SHP77 (cell line): ENCODE measurements at regions not wholly inside any gene's neighbourhood (a gene's known extent, or its start where the extent isn't known, plus 50 kb on each side); places are given as distances from the start of the nearest gene placed in this dataset.
"Not testable (repeated sequence)": the region's sequence is repeated elsewhere in the genome, so short reads cannot be mapped to it uniquely, and the experiment has no call there.

Source experiments
- DNase-seq, 2 experiments: peaks; one replicate each; lab custom pipeline; 2025; lab: John Stamatoyannopoulos, UW

- DNase-seq: not testable (repeated sequence)
Measured at GRCh38 chr16:88265286-88265938, 117.3 kb upstream of the ZNF469 start.

DNA sequence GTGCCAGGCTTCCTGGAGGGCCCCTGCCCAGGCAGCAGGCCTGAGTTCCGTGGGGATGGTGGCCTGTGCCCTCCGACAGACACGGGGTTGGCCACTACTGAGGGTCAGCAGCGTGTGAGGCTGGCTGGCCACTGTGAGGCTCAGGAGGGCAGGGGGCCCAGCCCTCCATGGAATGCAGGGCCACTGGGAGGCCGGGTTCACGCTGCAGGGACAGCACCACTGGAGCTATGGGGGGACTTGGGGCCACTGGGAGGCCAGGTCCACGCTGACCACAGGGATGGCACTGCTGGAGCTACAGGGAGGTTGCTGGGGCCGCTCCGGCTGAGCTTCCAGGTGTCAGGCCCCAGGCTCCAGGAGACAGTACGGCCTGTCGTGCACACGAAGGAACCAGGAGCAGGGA is 116.7 kb upstream of the ZNF469 start:
- DNase-seq: not testable (repeated sequence)

GRCh38 chr16:88266935-88267551 is 115.7 kb upstream of the ZNF469 start:
- DNase-seq: not testable (repeated sequence)

DNA sequence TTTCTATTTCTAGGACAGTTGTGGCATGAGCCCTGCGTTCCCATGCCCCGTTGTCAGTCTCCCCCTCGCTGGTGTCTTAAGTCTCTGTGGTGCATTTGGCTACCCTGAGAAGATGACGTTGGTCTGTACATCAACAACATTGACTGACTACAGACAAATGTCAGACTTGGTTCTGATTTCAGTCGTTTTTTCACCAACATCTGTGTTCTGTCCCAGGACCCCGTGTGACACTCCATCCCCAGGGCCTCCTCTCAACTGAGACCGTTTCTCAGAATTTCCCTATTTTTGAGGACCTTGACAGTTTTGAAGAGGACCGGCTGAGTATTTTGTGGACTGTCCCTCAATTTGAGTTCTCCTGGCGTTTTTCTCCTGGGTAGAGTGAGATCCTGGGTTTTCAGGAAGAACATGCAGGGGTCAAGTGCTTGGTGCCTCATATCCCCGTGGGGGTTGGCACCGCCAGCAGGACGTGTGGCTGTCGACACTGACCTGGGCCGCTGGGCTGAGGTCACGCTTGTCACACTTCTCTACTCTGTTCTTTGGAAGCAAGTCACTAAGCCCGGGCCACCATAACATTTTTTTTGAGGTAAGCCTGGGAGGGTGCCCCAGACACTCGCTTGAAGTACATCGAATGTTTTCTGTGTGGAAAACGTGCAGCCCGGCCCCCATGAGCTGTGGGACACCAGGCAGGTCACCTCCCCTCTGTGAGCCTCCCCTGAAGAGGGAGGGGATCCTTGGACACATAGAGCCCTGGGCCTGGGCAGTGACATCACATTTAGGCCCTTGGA is 114.4 kb upstream of the ZNF469 start:
- not testable (repeated sequence) for DNase-seq

DNA sequence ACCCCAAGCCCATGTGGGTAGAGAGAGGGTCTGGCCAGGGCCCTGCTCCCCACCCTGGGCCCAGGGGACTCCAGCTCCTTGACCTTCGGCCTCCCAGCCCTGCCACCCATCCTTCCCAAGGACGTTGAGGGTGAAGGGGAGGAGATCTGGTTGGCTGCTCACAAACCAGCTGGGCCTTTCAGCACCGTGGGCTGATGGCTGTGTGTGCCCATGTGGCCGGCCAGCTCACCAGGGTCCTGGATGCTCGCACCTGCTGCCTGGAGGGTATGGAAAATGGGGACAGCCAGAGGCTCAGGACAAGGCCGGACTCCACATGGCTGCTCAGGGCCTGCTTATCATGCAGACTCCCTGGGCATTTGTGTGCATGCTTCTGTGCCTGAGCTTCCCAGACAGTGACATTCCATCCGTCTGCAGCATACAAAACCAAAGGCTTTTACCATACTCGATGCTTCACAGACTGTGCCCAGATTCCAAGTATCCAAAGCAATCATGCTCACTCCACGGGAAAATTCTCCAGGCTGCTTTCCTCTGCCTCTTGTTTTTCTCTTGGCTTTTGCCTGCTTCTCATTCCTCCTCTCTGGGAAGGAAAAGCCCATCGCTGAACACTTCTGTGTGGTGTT is 112.5 kb upstream of the ZNF469 start:
- not testable (repeated sequence) for DNase-seq

GRCh38 chr16:88271296-88271695 is 111.5 kb upstream of the ZNF469 start:
- not testable (repeated sequence) for DNase-seq

DNA sequence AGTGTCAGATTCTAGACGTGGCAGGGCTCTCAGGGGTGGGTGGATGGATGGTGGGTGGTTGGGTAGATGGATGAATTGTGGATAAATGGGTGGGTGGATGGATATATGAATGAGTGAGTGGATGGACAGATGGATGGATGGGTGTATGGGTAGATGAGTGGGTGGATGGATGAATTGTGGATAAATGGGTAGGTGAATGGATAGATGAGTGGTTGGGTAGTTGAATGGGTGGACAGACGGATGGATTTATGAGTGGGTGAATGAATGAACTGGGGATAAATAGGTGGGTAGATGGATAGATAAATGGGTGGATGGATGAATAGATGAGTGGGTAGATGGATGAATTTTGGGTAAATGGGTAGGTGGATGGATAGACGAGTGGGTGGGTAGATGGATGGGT is 111.0 kb upstream of the ZNF469 start:
- DNase-seq: not testable (repeated sequence)

DNA sequence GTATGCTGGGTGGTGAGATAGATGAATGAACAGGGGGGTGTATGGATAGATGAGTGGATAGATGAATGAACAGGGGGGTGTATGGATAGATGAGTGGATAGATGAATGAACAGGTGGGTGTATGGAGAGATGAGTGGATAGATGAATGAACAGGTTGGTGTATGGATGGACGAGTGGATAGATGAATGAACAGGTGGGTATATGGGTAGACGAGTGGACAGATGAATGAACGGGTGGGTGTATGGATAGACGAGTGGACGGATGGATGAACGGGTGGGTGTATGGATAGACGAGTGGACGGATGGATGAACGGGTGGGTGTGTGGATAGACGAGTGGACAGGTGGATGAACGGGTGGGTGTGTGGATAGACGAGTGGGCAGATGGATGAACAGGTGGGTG is 110.3 kb upstream of the ZNF469 start:
- DNase-seq: not testable (repeated sequence)

- DNase-seq: not testable (repeated sequence)
Measured at GRCh38 chr16:88274126-88274750, 108.5 kb upstream of the ZNF469 start.

GRCh38 chr16:88274847-88275246 is 107.9 kb upstream of the ZNF469 start:
- no peak for DNase-seq

DNA sequence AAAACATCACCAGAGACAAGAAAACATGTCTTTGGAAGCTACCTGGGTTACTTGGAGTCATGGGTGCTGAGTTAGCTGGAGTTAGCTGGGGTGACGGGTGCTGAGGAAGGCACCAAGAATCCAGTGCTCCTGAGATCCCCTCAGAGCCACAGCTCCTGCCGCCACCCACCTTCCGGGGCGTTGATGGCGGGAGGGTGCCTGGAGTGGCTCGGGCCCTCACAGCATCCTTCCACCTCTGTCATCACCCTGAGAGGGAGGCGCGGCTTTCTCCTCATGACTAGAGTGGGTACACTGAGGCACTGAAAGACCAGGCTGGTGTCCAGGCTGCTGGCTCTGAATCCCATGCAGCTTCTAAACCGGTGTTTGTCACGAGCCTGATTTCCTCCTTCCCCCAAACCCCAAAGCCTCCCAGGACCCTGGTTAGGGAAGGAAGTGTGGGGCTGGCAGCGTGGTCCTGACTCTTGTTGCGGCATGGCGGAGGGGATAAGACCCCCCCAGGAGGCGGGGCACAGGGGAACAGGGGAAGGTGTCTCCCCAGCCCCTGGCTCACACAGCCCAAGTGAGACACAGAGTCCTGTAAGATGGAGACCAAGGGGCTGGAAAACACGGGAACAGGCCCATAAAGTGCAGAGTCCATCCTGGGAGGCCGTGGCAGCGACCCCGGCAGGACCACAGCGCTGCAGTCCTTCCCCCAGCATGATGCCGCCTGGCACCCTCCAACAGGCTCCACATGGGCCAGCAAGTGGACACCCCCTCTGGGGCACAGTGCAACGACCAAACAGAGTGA is 107.2 kb upstream of the ZNF469 start:
- DNase-seq: not testable (repeated sequence)

- not testable (repeated sequence) for DNase-seq
Measured at GRCh38 chr16:88276123-88276588, 106.6 kb upstream of the ZNF469 start.

GRCh38 chr16:88276591-88276990 is 106.2 kb upstream of the ZNF469 start:
- no peak for DNase-seq

DNA sequence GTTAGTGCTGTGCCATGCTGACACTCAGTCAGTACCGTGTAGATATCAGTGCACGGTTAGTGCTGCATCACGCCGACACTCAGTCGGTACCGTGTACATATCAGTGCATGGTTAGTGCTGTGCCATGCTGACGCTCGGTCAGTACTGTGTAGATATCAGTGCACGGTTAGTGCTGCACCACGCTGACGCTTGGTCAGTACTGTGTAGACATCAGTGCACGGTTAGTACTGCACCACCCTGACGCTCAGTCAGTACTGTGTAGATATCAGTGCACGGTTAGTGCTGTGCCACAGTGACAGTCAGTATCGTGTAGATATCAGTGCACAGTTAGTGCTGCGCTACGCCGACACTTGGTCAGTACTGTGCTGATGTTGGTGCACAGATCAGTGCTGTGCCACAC is 102.8 kb upstream of the ZNF469 start:
- no peak for DNase-seq

DNA sequence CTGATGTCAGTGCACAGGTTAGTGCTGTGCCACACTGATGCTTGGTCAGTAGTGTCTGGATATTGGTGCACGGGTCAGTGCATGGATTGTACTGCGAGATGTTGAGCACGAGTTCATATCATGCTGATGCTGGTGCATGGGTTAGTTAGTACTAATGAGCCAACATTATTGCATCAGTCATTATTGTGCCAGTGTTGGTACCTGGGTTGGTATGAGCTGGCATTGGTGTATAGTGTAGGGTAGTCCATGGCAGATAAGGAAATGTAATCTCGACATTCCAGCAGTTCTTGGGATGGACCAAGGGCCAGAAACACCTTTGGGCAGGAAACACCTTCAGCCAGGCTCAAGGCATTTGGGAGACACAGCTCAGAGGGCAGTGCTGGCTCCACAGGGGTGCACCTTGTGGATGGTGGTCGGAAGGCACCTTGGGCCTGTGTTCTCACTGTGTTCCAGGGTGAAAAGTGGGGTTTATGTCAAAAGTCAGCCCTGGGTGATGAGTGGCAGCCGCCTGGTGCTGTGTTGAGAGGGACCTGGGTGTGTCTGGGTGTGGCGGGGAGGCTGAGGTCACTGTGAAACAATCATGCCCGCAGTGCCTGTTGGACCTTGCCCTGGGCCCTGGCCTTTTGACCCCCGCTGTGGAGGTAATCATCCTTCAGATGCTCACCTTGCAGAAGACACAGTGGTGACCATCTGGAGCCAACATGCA is 100.7 kb upstream of the ZNF469 start:
- DNase-seq: no peak

GRCh38 chr16:88282564-88283395 is 100.0 kb upstream of the ZNF469 start:
- DNase-seq: no peak

GRCh38 chr16:88283596-88283995 is 99.2 kb upstream of the ZNF469 start:
- no peak for DNase-seq

DNA sequence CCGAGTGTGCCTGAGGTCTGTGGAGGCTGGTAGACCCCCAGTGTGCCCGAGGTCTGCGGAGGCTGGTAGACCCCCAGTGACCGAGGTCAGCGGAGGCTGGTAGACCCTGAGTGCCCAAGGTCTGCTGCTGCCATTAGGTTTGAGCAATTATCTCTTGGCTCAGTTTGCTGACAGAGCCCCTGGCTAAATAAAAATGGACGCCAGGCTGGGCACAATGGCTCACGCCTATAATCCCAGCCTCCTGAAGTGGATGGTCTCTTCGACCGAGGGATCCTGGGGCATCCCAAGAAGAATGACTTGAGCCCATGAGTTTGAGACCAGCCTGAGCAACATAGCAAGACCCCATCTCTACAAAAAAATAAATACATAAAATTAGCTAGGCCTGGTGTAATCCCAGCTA is 98.7 kb upstream of the ZNF469 start:
- DNase-seq: no peak
